ENCODE measurements at regions not wholly inside any gene's neighbourhood (a gene's known extent, or its start where the extent isn't known, plus 50 kb on each side); places are given as distances from the start of the nearest gene placed in this dataset.
"Not testable (repeated sequence)": the region's sequence is repeated elsewhere in the genome, so short reads cannot be mapped to it uniquely, and the experiment has no call there.

GRCh38 chr2:19099181-19099580 lies 259.2 kb downstream of the OSR1 start:
- H3K27me3 ChIP-seq = no peaks in the 10 kb centered on the region
- intact Hi-C loops (cut with DNase I) = no loop called here
- no peaks in the 10 kb centered on the region for H3K4me1 ChIP-seq
- no peak for TF ChIP-seq CTCF (IDR thresholded peaks at IDR 0.05)
- no peaks in the 10 kb centered on the region for H3K36me3 ChIP-seq
- ATAC-seq (no peak), DNase-seq (no peak)
- no peak overlapping the region for H3K4me3 ChIP-seq
- H3K27ac ChIP-seq = no peak overlapping the region
- no peaks in the 10 kb centered on the region for H3K9me3 ChIP-seq

GRCh38 chr2:19098467-19099160 lies 259.8 kb downstream of the OSR1 start:
- Histone ChIP-seq H3K27me3 (no peaks in the 10 kb centered on the region), H3K27ac (no peak overlapping the region), H3K4me1 (no peaks in the 10 kb centered on the region), H3K36me3 (no peaks in the 10 kb centered on the region), H3K9me3 (no peaks in the 10 kb centered on the region), H3K4me3 (no peak overlapping the region)
- ATAC-seq (no peak), DNase-seq (no peak)
- no peak for TF ChIP-seq CTCF (IDR thresholded peaks at IDR 0.05)
- intact Hi-C loops (cut with DNase I) = no loop called here

- H3K4me3 ChIP-seq; H3K36me3 ChIP-seq; H3K4me1 ChIP-seq; intact Hi-C loops (cut with DNase I); H3K9me3 ChIP-seq; H3K27me3 ChIP-seq; H3K27ac ChIP-seq: not testable (repeated sequence)
- peak; percentile 62 for DNase-seq
- peak; percentile 28 for ATAC-seq
These were observed 268.9 kb downstream of the OSR1 start for GRCh38 chr2:19089476-19089875.

GRCh38 chr2:19086231-19086651 lies 272.2 kb downstream of the OSR1 start:
- intact Hi-C loops (cut with DNase I) = no loop called here
- ATAC-seq (no peak), DNase-seq (no peak)
- no peaks in the 10 kb centered on the region for H3K4me1 ChIP-seq
- H3K36me3 ChIP-seq = no peaks in the 10 kb centered on the region
- no peaks in the 10 kb centered on the region for H3K9me3 ChIP-seq
- no peaks in the 10 kb centered on the region for H3K27me3 ChIP-seq
- TF ChIP-seq CTCF (IDR thresholded peaks at IDR 0.05) = no peak
- no peak overlapping the region for H3K4me3 ChIP-seq
- H3K27ac ChIP-seq = no peak overlapping the region

GRCh38 chr2:19078709-19079108 lies 279.7 kb downstream of the OSR1 start:
- DNase-seq (no peak), ATAC-seq (no peak)
- no peaks in the 10 kb centered on the region for H3K9me3 ChIP-seq
- H3K27ac ChIP-seq = no peak overlapping the region
- H3K27me3 ChIP-seq = no peaks in the 10 kb centered on the region
- no peaks in the 10 kb centered on the region for H3K4me1 ChIP-seq
- no peak for TF ChIP-seq CTCF (IDR thresholded peaks at IDR 0.05)
- H3K4me3 ChIP-seq = no peak overlapping the region
- intact Hi-C loops (cut with DNase I) = no loop called here
- H3K36me3 ChIP-seq = no peaks in the 10 kb centered on the region

GRCh38 chr2:19073522-19073921 lies 284.9 kb downstream of the OSR1 start:
- no peaks in the 10 kb centered on the region for H3K4me1 ChIP-seq
- no peaks in the 10 kb centered on the region for H3K9me3 ChIP-seq
- DNase-seq (no peak), ATAC-seq (peak; percentile 33)
- H3K27ac ChIP-seq = no peak overlapping the region
- no peaks in the 10 kb centered on the region for H3K27me3 ChIP-seq
- TF ChIP-seq CTCF (IDR thresholded peaks at IDR 0.05) = no peak
- no peaks in the 10 kb centered on the region for H3K36me3 ChIP-seq
- intact Hi-C loops (cut with DNase I) = no loop called here
- no peak overlapping the region for H3K4me3 ChIP-seq

All from upper lobe of right lung (tissue), 1 donor.